Sciatic nerve (tissue), 2 donors: ENCODE measurements at regions not wholly inside any gene's neighbourhood (a gene's known extent, or its start where the extent isn't known, plus 50 kb on each side); places are given as distances from the start of the nearest gene placed in this dataset.
"Not testable (repeated sequence)": the region's sequence is repeated elsewhere in the genome, so short reads cannot be mapped to it uniquely, and the experiment has no call there.

Experiments
- ATAC-seq: fragments of 200-7000 bp; cut with Tn5 transposase; one replicate; pipeline ENCODE4 v1.9.1; 2020; ENCODE audit warnings: mild to moderate bottlenecking, moderate library complexity
- DNase-seq: peaks from one replicate; pipeline ENCODE4 v3.0.0-alpha.2; 2020; ENCODE audit warnings: low spot score
- intact Hi-C: fragments of 100-400 bp; cut with DNase I; formaldehyde crosslinking; loops from one replicate; pipeline ENCODE4 v1.14.2; 2022
- donor health status: DM: no; HTN: no; CAD: no.
- donor health status: DM: no; HTN: no; CAD: no.

- DNase-seq, intact Hi-C loops, ATAC-seq: not testable (repeated sequence)
Observed at GRCh38 chr1:173370586-173370985, 106.5 kb upstream of the PRDX6 start.

DNA sequence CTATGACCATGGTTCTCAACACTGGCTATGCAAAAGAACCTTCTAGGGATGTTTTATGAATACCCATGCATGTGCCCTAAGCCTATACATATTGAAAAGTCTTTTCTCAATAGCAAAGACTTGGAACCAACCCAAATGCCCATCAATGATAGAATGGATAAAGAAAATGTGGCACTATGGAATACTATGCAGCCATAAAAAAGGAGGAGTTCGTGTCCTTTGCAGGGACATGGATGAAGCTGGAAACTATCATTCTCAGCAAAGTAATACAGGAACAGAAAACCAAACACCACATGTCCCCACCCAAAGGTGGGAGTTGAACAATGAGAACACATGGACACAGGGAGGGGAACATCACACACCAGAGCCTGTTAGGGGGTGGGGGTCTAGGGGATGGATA is 101.1 kb upstream of the PRDX6 start:
- intact Hi-C loops, ATAC-seq, DNase-seq: not testable (repeated sequence)

DNA sequence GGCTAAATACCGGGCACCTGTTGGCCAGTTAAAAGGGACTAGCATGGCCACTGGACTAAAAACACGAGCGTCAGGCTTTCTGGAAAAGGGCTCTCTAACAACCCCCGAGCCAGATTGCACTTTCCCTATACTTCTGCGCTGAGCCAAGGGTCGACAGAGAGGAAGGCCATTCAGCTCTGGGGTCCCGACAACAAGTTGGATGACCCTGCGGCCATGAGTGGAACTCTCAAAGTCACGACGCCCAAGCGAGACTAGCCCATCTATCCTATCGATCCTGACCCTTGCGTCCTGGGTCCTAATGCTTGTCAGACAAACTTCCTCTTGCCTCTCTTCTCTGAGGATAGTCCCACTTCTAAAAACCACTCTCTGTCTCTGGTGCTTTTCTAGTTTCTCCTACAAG is 99.9 kb upstream of the PRDX6 start:
- intact Hi-C loops: no loop called here
- no peak for DNase-seq
- no peak for ATAC-seq

DNA sequence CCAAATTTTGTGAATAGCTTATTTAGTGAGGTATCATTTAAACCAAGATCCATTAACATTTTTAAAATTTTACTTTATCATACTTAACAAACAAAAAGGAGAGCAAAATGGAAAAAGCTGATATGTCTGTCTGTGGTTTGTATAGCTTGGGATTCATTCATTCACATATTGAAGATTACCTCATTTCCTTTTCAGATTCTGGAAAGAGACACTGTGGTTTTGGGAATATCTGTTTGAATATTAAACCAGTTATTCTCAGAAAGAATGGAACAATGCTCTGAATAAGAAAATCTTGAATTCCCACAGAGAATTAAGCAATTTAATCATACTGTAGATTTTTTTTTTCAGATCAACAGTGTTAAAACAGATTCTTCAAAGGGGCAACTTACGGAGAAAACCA is 93.8 kb upstream of the PRDX6 start:
- DNase-seq (no peak), ATAC-seq (no peak)
- intact Hi-C loops: no loop called here

- DNase-seq: no peak
- no peak for ATAC-seq
- intact Hi-C loops: no loop called here
Observed at GRCh38 chr1:173388352-173388751, 88.8 kb upstream of the PRDX6 start.

- intact Hi-C loops: no loop called here
- ATAC-seq (no peak), DNase-seq (no peak)
Observed at GRCh38 chr1:173392895-173393658, 84.1 kb upstream of the PRDX6 start.

DNA sequence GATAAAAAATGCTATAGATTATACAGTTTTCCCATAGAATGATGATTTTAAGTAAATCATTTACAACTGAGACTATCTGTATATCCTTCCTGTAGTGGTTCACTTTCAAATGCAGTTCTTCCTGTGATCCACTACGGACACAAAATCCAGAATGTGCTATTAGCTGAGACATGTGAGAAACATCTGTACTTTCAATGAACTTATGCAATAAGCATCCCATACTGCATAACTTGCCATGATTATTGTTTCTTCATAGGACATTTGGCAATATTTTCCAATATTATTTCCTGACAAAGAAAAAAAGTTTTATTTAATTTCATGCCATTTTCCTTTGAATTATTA is 83.5 kb upstream of the PRDX6 start:
- intact Hi-C loops: no loop called here
- ATAC-seq: no peak

DNA sequence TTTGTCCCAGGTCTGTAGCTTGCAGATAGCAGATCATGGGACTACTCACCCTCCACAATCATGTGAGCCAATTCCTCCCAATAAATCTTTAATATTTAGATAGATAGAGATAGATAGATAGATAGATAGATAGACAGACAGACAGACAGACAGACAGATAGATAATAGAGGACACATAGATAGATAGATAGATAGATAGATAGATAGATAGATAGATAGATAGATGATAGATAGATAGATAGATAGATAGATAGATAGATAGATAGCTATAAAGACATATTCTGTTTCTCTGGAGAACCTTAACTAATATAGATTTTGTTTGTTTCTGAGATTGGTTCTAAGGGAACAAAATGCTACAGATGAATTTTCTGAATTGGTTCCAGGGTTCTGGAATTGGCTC is 82.3 kb upstream of the PRDX6 start:
- ATAC-seq, intact Hi-C loops, DNase-seq: not testable (repeated sequence)

More for the DNA sequence above, 83.5 kb upstream of the PRDX6 start:
- DNase-seq: no peak

GRCh38 chr1:173395762-173396161 is 81.4 kb upstream of the PRDX6 start:
- DNase-seq: no peak
- ATAC-seq: no peak
- intact Hi-C loops: no loop called here

GRCh38 chr1:173400387-173400995 is 76.6 kb upstream of the PRDX6 start:
- DNase-seq (no peak), ATAC-seq (no peak)
- intact Hi-C loops: no loop called here

- intact Hi-C loops: no loop called here
- DNase-seq (no peak), ATAC-seq (no peak)
Observed at GRCh38 chr1:173403996-173404395, 73.1 kb upstream of the PRDX6 start.

DNA sequence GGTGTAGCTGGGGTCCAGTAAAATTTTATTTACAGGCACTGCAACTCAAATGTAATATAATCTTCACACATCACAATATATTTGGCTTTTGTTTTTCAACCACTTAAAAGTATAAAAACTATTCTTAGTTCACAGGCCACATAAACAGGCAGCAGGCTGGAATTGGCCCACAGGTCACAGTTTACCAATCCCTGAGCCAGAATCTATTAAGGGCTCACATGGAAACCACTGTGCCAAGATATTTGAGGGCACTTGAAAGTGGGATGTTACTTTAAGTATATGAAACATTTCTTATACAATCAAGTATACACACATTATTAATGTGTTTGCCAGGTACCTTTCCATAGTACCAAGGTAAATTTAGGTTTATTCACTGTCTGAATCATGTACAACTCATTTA is 71.9 kb upstream of the PRDX6 start:
- DNase-seq: no peak
- no peak for ATAC-seq
- intact Hi-C loops: no loop called here

DNA sequence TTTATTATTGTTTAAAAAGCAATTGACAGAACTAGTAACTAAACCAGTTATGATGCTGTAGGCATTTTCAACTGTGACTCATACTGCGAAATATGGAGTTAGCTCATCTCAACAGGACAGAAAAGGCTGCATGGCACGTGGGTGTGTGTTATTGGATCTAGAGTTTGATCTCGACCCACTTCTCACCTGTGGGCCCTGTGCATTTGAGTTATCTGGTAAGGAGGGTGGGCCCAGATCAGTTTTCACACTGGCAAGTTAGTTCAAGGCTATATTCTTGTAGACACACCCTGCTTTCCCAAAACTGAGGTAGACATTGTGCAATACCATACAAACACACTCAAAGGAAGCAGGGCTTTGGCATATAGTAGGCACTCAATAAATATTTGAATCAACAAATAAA is 71.3 kb upstream of the PRDX6 start:
- intact Hi-C loops: no loop called here
- ATAC-seq (no peak), DNase-seq (no peak)

- DNase-seq (no peak), ATAC-seq (peak; percentile 12)
- intact Hi-C loops: no loop called here
Observed at GRCh38 chr1:173406783-173407230, 70.3 kb upstream of the PRDX6 start.

DNA sequence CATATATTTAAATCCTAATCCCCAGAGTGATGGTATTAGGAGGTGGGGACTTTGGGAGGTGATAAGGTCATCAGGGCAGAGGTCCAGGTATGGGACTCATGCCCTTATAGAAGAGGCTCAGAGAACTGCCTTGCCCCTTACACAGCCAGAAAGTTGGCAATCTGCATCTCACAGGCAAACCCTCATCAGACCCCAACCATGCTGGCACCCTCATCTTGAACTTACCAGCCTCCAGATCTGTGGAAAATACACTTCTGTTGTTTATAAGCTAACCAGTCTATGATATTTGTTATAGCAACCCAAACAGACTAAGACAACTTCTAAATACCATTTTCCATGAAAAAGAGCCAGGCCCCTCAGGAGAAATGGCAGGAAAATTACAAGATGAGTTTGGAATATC is 69.3 kb upstream of the PRDX6 start:
- ATAC-seq: no peak

GRCh38 chr1:173408886-173409285 is 68.2 kb upstream of the PRDX6 start:
- intact Hi-C loops: no loop called here
- DNase-seq (no peak), ATAC-seq (no peak)

More for the DNA sequence above, 69.3 kb upstream of the PRDX6 start:
- no peak for DNase-seq
- intact Hi-C loops: no loop called here

- intact Hi-C loops: no loop called here
- peak; percentile 64 for DNase-seq
- ATAC-seq: peak; percentile 80
Observed at GRCh38 chr1:173409613-173410012, 67.5 kb upstream of the PRDX6 start.

- no peak for ATAC-seq
- intact Hi-C loops: no loop called here
- no peak for DNase-seq
Observed at GRCh38 chr1:173410133-173410793, 66.9 kb upstream of the PRDX6 start.

DNA sequence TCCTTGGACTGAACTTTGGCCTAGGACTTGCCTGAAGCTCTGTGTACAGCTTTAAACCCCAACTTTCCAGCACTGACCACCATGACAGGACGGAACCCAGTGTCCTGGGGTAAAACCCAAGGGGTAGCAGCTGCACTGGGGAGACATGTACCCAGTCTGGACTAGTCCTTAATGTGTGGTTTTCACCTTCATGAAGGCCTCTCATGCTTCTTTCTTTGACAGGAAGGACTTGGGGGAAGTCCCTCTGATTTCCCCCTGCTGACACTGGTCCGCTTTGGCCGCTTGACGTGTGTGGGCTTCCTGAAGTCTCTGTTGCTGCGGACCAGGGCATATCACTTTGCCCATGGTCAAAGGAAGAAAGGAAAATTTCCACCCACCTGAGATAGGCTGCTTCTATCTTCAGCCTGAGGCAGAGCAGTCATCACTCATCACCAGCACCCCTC is 66.3 kb upstream of the PRDX6 start:
- ATAC-seq: peak; percentile 37
- no peak for DNase-seq
- intact Hi-C loops: no loop called here
